GM12801 (cell line): ENCODE measurements at regions not wholly inside any gene's neighbourhood (a gene's known extent, or its start where the extent isn't known, plus 50 kb on each side); places are given as distances from the start of the nearest gene placed in this dataset.

ENCODE experiments used
- TF ChIP-seq, protein P1 (sequence below): IDR thresholded peaks from one replicate; pipeline ENCODE4 v1.5.1; 2011; ENCODE audit warnings: control low read depth; ENCODE audit not compliant: insufficient read length; ENCODE audit errors: extremely low read depth

DNA sequence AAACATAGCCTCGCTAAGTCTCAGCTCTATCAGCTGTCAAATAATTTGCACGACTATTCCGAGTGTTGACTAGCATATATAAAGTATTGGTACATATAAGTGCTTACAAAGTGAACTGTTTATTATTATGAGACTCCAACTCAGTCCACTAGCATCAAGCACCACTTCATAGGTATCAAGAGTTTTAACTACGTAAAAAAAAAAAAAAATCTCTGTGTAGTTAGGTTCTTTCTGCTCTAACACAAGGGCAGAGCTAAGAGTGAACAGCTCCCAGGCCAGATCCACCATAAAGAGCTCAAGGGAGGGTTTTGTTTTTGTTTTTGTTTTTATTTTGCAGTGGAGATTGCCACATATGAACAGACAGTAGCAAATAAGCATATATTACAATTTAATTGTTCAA, 309.8 kb upstream of the SGK1 start:
- TF ChIP-seq, protein P1, sequence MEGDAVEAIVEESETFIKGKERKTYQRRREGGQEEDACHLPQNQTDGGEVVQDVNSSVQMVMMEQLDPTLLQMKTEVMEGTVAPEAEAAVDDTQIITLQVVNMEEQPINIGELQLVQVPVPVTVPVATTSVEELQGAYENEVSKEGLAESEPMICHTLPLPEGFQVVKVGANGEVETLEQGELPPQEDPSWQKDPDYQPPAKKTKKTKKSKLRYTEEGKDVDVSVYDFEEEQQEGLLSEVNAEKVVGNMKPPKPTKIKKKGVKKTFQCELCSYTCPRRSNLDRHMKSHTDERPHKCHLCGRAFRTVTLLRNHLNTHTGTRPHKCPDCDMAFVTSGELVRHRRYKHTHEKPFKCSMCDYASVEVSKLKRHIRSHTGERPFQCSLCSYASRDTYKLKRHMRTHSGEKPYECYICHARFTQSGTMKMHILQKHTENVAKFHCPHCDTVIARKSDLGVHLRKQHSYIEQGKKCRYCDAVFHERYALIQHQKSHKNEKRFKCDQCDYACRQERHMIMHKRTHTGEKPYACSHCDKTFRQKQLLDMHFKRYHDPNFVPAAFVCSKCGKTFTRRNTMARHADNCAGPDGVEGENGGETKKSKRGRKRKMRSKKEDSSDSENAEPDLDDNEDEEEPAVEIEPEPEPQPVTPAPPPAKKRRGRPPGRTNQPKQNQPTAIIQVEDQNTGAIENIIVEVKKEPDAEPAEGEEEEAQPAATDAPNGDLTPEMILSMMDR: no peak

GRCh38 chr6:134626589-134626988, 308.7 kb upstream of the SGK1 start:
- TF ChIP-seq, protein P1: no peak

GRCh38 chr6:134626086-134626485, 308.2 kb upstream of the SGK1 start:
- TF ChIP-seq, protein P1: no peak

- TF ChIP-seq, protein P1: no peak
Measured at GRCh38 chr6:134624781-134625180, 306.9 kb upstream of the SGK1 start.

DNA sequence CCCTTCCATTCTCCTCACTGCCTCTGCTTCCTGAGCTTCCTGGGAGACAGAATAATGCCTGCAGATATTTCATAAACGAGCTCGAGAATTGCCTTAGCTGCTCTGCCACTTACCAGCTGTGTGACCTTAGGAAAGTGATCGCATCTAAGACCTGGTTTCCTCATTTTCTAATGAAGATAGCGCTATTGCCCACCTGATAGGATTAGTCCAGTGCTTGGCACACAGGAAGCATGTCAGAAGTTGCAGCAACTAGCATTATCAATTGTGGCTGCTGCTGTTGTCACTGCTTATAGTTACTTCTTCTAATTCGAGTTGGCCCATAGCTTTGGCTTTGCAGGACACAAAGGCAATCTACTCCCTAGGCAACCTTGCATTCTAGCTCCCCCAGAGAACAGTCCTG, 305.5 kb upstream of the SGK1 start:
- TF ChIP-seq, protein P1: no peak

DNA sequence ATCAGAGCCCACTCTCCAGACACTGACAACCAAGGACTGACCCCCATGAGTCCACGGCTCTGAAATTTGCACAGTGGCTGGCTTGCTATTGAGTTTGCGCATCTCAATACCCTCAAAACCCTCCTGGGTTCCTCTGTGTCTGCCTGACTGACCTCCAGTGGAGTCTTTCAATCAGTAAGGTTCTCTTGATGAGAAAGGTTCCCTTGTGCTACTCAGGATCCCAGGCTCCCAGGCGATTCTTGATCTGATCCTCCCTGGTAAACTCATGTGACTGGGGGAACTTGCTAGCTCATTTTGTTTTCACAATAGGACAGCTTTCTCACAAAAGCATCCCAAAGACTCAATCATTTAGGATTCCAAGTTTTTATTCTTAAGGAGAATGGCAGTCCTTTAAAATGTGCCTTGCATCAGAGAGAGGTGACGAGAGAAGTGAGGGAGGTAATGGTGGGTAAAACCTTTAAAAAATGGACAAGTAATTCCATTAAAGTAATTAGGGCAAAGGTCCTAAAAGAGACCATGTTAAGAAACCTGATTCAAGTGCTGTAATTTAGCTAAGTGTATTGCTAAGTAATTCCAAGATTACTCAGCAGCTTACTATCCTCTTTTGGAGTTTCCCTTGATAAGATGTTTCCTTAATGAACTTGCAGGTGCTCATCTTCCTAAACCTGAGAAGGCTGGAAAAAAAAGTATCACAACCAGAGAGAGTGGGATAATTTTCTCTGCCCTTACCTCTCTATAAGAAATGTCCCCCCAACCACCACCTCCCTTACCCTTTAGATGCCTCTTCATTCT, 304.7 kb upstream of the SGK1 start:
- TF ChIP-seq, protein P1: no peak

DNA sequence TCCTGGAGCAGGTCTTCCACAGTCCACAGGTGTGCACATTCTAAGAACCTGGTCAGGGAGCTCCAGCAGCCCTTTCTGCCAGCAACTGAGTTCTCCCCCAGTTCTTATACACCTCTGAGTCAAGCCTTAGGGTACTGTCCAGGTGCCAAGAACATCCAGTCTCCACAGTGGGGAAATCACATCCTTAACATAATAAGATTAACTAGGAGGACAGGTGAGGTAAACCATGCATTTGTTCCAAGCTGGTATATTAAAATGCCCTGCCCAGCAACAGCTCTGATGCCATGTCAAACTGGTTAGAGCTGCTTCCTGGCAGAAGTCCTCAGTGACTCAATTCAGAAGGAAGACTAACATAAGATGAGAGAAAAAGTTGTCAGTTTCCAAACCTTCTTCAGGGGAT, 303.9 kb upstream of the SGK1 start:
- TF ChIP-seq, protein P1: no peak
